Central memory CD8-positive, alpha-beta T cell (primary cell): ENCODE measurements at regions not wholly inside any gene's neighbourhood (a gene's known extent, or its start where the extent isn't known, plus 50 kb on each side); places are given as distances from the start of the nearest gene placed in this dataset.
"Not testable (repeated sequence)": the region's sequence is repeated elsewhere in the genome, so short reads cannot be mapped to it uniquely, and the experiment has no call there.

Experiments
- ATAC-seq: fragments of 150-1000 bp; cut with Tn5 transposase; replicated peaks from 2 replicates; pipeline ENCODE4 v1.10.0; 2022; ENCODE audit warnings: mild to moderate bottlenecking, moderate FRiP score, moderate number of reproducible peaks; ENCODE audit not compliant: poor library complexity, severe bottlenecking; ENCODE audit errors: extremely low read depth
- DNase-seq, 2 donors: peaks; one replicate each; pipeline ENCODE4 v3.0.0; 2021; ENCODE audit warnings: low spot score in 2 of 2
- H3K27ac Mint-ChIP-seq: one replicate; pipeline ENCODE4 v1.8.0; 2022; ENCODE audit warnings: low read depth, mild to moderate bottlenecking, moderate library complexity, mixed read lengths
- H3K27me3 Mint-ChIP-seq: one replicate; pipeline ENCODE4 v1.8.0; 2022; ENCODE audit warnings: mixed read lengths
- H3K36me3 Mint-ChIP-seq: one replicate; pipeline ENCODE4 v1.8.0; 2022; ENCODE audit warnings: mild to moderate bottlenecking, moderate library complexity, mixed read lengths; ENCODE audit not compliant: insufficient read depth
- H3K4me1 Mint-ChIP-seq: one replicate; pipeline ENCODE4 v1.8.0; 2022; ENCODE audit warnings: mixed read lengths
- H3K4me3 Mint-ChIP-seq: one replicate; pipeline ENCODE4 v1.8.0; 2022; ENCODE audit warnings: mild to moderate bottlenecking, moderate library complexity, mixed read lengths
- H3K9me3 Mint-ChIP-seq: one replicate; pipeline ENCODE4 v1.8.0; 2022; ENCODE audit warnings: mixed read lengths

GRCh38 chr16:55991843-55992242 is 116.7 kb upstream of the CES5A start:
- no peak overlapping the region for H3K27ac Mint-ChIP-seq
- no peaks in the 10 kb centered on the region for H3K9me3 Mint-ChIP-seq
- DNase-seq (no peak), ATAC-seq (no peak)
- H3K4me3 Mint-ChIP-seq, result no peak overlapping the region
- peaks cover 57% of the 10 kb centered on the region for H3K27me3 Mint-ChIP-seq
- H3K4me1 Mint-ChIP-seq, result no peaks in the 10 kb centered on the region
- H3K36me3 Mint-ChIP-seq, result peaks cover 2% of the 10 kb centered on the region

DNA sequence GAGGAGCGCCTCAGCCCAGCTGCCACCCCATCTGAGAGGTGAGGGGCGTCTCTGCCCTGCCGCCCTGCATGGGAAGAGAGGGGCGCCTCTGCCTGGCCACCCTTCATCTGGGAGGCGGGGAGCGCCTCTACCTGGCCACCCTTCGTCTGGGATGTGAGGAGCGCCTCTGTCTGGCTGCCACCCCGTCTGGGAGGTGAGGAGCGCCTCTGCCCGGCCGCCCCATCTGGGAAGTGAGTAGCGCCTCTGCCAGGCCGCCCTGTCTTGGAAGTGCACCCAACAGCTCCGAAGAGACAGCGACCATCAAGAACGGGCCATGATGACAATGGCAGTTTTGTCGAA is 114.4 kb upstream of the CES5A start:
- peaks cover 77% of the 10 kb centered on the region for H3K27me3 Mint-ChIP-seq
- ATAC-seq (no peak), DNase-seq (no peak)
- no peaks in the 10 kb centered on the region for H3K4me1 Mint-ChIP-seq
- H3K9me3 Mint-ChIP-seq, result no peaks in the 10 kb centered on the region
- H3K27ac Mint-ChIP-seq, result no peak overlapping the region
- no peak overlapping the region for H3K4me3 Mint-ChIP-seq
- H3K36me3 Mint-ChIP-seq, result peaks cover 2% of the 10 kb centered on the region

- H3K36me3 Mint-ChIP-seq, H3K9me3 Mint-ChIP-seq, DNase-seq, H3K4me1 Mint-ChIP-seq, ATAC-seq, H3K27ac Mint-ChIP-seq, H3K4me3 Mint-ChIP-seq: not testable (repeated sequence)
- peaks cover 77% of the 10 kb centered on the region for H3K27me3 Mint-ChIP-seq
Observed at GRCh38 chr16:55988850-55989568, 113.8 kb upstream of the CES5A start.

DNA sequence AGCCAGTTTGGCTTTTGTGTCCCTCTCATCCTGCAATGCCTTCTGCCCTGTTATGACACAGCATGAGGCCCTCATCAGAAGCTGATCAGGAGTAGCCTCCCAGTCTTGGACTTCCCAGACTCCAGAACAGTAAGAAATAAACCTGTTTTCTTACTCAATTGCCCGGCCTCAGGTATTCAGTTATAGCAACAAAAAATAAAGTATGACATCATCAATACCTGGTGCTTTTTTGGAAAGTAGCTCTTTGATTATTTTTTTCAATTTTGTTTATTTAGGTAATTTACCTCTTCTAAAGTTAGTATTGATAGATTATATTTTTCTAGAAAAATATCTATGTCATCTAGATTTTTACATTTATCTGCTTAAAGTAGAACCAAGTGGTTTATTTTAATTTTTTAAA is 112.8 kb upstream of the CES5A start:
- Mint-ChIP-seq H3K4me3 (no peak overlapping the region), H3K27ac (no peak overlapping the region), H3K27me3 (peaks cover 73% of the 10 kb centered on the region), H3K36me3 (no peaks in the 10 kb centered on the region), H3K4me1 (no peaks in the 10 kb centered on the region), H3K9me3 (no peaks in the 10 kb centered on the region)
- DNase-seq, result no peak
- ATAC-seq, result no peak

DNA sequence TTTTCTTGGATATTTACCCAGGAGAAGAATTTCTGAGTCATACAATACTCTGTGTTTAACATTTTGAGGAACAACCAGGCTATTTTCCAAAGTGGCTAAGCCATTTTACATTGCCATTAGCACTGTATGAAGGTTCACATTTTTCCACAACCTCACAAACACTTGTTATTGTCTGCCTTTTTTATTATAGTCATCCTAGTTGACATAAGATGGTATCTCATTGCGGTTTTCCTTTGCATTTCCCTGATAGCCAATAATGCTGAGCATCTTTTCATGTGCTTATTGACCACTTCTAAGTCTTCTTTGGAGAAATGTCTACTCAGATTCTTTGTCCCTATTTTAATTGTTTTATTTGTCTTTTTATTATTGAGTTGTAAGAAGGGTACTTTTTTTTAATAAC is 107.4 kb upstream of the CES5A start:
- no peak overlapping the region for H3K27ac Mint-ChIP-seq
- DNase-seq (no peak), ATAC-seq (no peak)
- no peaks in the 10 kb centered on the region for H3K36me3 Mint-ChIP-seq
- peaks cover 42% of the 10 kb centered on the region for H3K27me3 Mint-ChIP-seq
- H3K9me3 Mint-ChIP-seq, result no peaks in the 10 kb centered on the region
- no peak overlapping the region for H3K4me3 Mint-ChIP-seq
- H3K4me1 Mint-ChIP-seq, result no peaks in the 10 kb centered on the region

DNA sequence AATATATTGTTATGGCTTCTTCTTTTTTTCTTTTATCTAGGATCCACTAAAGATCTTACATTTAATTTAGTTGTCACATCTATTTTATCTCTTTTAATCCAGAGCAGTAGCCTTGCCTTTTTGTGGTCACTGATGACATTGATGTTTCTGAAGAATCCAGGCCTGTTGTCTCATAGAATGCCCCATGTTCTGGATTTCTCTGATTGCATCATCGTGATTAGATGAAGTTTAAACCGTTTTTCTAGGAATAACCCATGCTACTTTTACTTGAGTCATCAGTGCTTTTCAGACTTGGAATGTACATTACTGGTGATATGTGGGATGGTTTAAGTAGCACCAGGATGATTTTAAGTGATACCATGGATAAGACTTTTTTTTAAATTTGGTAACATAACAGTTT is 106.4 kb upstream of the CES5A start:
- no peak for ATAC-seq
- no peak overlapping the region for H3K27ac Mint-ChIP-seq

GRCh38 chr16:55976815-55977214 is 101.6 kb upstream of the CES5A start:
- H3K36me3 Mint-ChIP-seq, result no peaks in the 10 kb centered on the region
- DNase-seq, result no peak
- ATAC-seq, result no peak
- H3K4me1 Mint-ChIP-seq, result no peaks in the 10 kb centered on the region
- H3K27me3 Mint-ChIP-seq, result peaks cover 17% of the 10 kb centered on the region
- no peaks in the 10 kb centered on the region for H3K9me3 Mint-ChIP-seq
- no peak overlapping the region for H3K27ac Mint-ChIP-seq
- no peak overlapping the region for H3K4me3 Mint-ChIP-seq

More for the DNA sequence above, 106.4 kb upstream of the CES5A start:
- no peak for DNase-seq
- Mint-ChIP-seq H3K4me1 (no peaks in the 10 kb centered on the region), H3K36me3 (no peaks in the 10 kb centered on the region), H3K4me3 (no peak overlapping the region), H3K9me3 (no peaks in the 10 kb centered on the region), H3K27me3 (peaks cover 36% of the 10 kb centered on the region)

- Mint-ChIP-seq H3K27ac (no peak overlapping the region), H3K9me3 (no peaks in the 10 kb centered on the region), H3K27me3 (peaks cover 19% of the 10 kb centered on the region), H3K36me3 (no peaks in the 10 kb centered on the region), H3K4me3 (no peak overlapping the region), H3K4me1 (no peaks in the 10 kb centered on the region)
- ATAC-seq, result no peak
- DNase-seq, result no peak
Observed at GRCh38 chr16:55971447-55971846, 96.3 kb upstream of the CES5A start.

DNA sequence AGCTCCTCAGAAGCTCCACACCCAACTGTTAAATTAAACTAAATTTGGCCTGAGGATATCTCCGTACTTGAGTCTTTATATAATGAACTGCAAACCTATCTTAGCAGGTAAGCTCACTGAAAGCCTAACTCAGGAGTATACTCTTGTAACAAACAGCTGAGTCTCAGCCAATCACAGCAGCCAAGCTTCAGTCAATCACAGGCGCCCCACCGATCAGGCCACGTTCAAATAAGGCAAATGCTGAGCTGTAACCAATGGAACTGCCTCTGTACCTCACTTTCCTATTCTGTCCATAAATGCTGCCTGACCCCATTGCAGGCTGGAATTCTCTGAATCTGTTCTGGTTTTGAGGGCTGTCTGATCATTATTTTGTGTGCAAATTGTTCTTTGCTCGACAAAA is 93.0 kb upstream of the CES5A start:
- H3K4me3 Mint-ChIP-seq, result no peak overlapping the region
- no peak overlapping the region for H3K27ac Mint-ChIP-seq
- H3K9me3 Mint-ChIP-seq, result no peaks in the 10 kb centered on the region
- no peaks in the 10 kb centered on the region for H3K4me1 Mint-ChIP-seq
- DNase-seq, result no peak
- no peaks in the 10 kb centered on the region for H3K36me3 Mint-ChIP-seq
- H3K27me3 Mint-ChIP-seq, result peaks cover 28% of the 10 kb centered on the region
- no peak for ATAC-seq

DNA sequence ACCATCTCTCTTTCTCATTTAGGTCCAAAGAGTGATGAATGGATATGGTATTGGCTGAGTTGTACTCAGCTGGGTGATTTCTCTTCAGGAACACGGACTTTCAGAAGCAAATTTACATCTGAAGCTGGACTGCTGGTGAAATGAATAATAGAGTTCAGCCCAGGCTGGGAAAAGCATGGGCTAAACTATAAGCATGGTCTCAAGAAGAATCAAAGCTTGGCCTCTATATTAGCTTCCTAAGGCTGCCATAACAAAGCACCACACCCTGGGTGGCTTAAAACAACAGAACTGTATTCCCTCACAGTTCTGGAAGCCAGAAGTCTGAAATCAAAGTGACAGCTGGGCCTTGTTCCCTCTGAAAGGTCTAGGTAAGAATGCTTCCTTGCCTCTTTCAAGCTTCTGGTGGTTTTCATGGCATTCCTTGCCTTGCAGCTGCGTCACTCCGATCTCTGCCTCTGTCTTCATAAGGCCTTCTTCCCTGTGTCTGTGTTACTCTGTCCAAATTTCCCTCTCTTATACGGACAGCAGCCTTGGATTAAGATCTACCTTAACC is 89.8 kb upstream of the CES5A start:
- H3K36me3 Mint-ChIP-seq, result no peaks in the 10 kb centered on the region
- H3K4me3 Mint-ChIP-seq, result no peak overlapping the region
- H3K27ac Mint-ChIP-seq, result no peak overlapping the region
- peaks cover 1% of the 10 kb centered on the region for H3K9me3 Mint-ChIP-seq
- no peak for DNase-seq
- ATAC-seq, result no peak
- peaks cover 4% of the 10 kb centered on the region for H3K4me1 Mint-ChIP-seq
- H3K27me3 Mint-ChIP-seq, result peaks cover 38% of the 10 kb centered on the region

DNA sequence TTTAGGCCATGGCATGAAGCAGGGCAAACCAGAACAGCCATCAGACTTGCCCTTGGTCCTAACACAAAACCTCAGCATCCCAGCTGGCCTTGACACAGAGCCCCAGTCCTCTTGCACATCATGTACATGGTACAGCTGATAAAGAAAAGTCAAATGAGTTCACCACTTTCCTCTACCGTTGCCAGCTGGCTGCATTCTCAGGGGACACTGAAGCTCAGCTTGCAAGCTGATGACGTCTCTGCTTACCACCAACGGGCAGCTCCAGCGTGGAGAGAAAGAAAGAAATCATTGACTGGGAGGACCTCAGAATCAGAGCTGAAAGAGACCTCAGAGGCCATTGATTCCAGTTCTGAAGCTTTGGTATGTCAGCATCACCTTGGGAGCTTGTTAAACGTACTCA is 80.7 kb upstream of the CES5A start:
- Mint-ChIP-seq H3K27me3 (peaks cover 38% of the 10 kb centered on the region), H3K27ac (no peak overlapping the region), H3K4me1 (no peaks in the 10 kb centered on the region), H3K9me3 (peaks cover 8% of the 10 kb centered on the region), H3K4me3 (no peak overlapping the region), H3K36me3 (no peaks in the 10 kb centered on the region)
- no peak for ATAC-seq
- DNase-seq, result no peak

GRCh38 chr16:55955424-55955823 is 80.3 kb upstream of the CES5A start:
- ATAC-seq, result no peak
- H3K27ac Mint-ChIP-seq, result no peak overlapping the region

GRCh38 chr16:55954906-55955305 is 79.7 kb upstream of the CES5A start:
- H3K27me3 Mint-ChIP-seq, result peaks cover 45% of the 10 kb centered on the region
- H3K4me1 Mint-ChIP-seq, result no peaks in the 10 kb centered on the region
- no peak overlapping the region for H3K27ac Mint-ChIP-seq
- H3K4me3 Mint-ChIP-seq, result no peak overlapping the region
- DNase-seq, result no peak
- peaks cover 5% of the 10 kb centered on the region for H3K9me3 Mint-ChIP-seq
- H3K36me3 Mint-ChIP-seq, result no peaks in the 10 kb centered on the region
- ATAC-seq, result no peak

More at GRCh38 chr16:55955424-55955823, 80.3 kb upstream of the CES5A start:
- Mint-ChIP-seq H3K9me3 (peaks cover 8% of the 10 kb centered on the region), H3K4me3 (no peak overlapping the region), H3K4me1 (no peaks in the 10 kb centered on the region), H3K27me3 (peaks cover 42% of the 10 kb centered on the region), H3K36me3 (no peaks in the 10 kb centered on the region)
- DNase-seq, result no peak
